ENCODE measurements at regions not wholly inside any gene's neighbourhood (a gene's known extent, or its start where the extent isn't known, plus 50 kb on each side); places are given as distances from the start of the nearest gene placed in this dataset.
"Not testable (repeated sequence)": the region's sequence is repeated elsewhere in the genome, so short reads cannot be mapped to it uniquely, and the experiment has no call there.

DNA sequence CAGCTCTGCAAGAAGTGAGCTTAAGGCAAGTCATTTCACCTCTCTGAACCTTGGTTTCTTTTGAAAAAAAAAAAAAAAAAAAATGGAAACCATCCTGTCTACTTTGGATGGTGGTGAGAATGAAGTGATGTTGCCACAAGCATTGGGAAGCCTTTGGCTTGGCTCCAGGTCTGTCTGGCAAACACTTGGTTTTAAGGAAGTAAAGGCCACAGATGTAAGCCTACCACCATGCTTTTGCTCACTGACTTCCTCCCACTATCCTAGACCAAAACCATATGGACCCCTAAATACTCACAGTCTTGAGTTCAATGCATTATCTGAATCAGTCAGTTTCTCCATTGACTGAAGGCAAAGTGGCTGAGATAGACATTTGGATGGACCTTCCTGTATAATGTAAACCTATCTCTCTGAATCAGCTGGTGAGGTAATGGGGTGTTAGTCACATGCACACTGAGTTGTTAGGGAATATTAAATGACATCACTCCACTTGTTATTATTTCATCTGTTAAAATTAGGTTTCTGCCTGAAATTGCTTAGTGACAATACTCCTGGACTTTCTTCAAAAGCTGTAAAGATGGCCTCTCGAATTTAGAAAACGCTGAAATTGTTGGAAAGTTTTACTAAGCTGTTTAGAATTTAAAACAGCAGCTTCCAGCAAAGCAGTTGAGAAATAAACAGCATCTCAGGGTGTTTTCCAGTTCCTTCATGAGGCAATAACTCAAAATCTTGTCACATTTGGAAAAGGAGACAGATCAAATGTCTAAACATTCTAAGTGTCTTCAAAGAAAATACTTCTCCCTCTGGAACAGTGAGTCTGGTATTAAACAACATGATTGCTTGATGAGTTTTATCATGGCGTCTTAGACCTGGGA, 833.5 kb downstream of the DHX35 start:
- no peak for DNase-seq

DNA sequence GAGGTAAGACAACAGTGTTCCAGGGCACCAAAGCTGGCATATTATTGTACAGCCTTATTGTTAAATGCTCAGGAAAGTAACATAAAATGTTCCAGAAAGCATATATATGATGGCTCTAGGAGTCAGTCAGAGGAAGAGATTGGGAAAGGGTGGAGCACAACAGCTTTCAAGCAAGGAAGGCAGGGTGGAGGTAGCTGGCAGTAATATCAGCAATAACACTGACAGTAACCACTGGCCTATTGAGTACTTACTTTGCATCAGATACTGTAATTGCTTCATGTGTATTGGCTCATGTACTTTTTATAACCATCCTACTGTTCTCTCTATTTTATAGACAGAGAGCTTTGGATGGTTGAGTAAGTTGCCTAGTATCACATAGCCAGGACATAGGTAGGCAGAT, 830.2 kb downstream of the DHX35 start:
- DNase-seq: no peak

DNA sequence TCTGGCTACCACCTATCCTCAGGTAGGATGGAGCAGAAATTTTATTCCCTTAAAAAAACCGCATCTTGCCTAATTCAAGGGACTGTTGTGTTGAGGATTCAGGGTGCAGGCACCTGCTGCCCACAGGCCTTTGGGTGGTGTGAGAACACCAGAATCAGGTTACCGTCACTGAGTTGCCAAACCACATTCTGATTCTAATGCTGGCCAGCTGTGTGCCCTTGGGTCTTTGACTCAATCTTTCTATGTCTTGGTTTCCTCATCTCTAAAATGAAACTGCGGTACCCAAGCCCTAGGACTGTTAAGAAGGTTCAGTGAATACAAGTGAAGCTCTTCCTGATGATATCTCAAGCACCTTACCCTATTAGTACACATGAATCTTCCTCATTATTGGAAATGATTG, 827.3 kb downstream of the DHX35 start:
- DNase-seq: no peak

DNA sequence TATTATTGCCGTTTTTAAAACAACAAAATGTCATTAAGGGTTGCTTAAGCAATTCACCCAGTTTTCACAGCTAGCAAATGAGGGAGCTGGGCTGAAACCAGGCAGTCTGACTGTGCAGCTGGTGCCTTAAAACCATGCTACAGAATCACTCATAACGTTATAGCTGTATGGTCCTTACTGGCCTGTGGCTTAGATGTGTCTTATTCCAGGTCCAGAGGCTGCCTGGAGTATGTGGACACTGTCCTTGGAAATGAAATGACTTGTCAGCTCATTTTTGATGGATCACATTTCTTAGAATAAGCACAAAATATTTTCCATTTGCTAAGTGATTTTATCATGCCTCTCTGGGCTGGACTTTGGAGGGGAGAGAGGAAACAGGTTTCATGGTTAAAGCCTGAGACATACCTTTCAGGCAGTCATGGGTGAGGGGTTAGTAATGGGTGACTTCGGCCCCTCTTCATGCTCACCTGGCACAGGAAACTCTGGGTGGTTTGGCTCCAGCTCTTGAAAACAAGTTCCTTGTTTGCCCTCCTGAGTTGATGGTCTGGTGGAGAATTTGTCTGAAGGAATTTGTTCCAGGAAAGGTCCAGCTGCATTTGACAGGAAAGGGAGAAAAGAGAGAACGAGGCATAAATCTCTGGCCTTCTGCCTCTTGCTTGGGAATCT, 823.2 kb downstream of the DHX35 start:
- no peak for DNase-seq

DNA sequence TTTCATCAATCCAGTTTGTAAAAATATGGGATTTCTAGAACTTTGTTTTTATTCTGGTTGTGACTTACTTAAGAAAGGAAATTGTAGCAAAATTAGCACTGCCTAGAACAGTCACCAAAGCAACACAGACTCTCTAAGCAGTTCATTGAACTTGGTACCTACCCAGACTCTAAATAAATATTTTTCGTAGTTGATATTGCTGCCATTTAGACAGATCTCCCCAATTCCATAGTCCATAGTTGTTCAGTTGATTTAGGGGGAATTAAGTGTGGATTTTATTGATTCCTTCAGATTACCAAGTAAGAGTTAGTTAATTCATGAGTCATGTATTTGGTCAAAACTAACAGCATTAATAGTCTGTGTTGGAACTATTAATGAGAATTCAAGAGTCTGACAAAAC, 822.5 kb downstream of the DHX35 start:
- DNase-seq: no peak

DNA sequence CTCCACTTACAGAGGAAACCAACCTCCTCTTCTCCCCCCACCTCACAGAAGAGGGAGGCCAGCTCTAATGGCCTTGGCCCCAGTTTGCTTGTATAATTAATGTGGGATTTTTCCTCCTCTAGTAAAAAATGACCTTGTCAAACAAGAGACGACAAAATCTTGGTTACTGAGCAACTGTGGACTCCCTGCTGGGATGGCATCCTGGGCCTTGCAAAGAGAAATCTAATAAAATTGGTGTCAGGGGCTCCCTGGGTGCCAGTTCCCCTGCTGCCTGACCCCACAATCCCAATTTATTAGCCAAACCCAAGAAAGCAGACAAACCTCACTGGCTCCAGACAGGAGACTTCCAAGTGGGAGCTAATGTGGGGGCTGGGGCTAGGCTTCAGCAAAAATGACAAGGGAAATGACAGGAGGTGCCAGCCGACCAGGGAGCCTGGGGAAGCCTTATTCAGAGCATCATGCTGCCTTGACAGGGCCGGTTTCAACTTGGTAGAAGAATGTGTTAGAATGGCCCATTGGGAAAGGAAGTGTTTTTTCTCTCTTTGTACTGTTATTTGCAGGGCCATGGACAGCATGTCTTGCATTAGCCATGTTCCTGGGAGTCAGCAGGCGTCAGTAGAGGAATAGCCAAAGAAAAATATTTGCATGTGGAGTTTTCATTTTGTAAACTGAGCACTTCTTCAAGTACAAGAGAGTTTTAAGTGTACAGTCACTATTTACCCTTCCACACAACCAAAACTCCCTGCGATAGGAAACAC, 816.9 kb downstream of the DHX35 start:
- no peak for DNase-seq

DNA sequence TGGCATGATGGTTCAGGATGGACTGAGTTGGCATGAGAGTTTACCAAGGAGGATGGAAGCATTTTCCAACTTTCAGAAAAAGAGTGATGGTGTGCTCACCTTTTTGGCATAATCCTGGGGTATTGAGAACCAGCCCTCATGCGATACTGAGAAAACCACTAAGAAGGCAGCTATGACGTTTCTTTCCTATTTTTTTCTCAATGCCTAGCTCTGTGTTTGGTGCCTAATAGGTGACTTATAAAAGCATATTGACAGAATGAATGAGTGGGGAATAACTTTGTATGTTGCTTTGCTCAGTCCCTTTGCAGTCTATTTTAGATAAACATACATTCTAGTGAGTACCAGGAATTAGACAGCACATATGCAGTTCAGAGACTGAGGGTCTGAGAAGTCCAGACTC, 816.3 kb downstream of the DHX35 start:
- DNase-seq: no peak

DNA sequence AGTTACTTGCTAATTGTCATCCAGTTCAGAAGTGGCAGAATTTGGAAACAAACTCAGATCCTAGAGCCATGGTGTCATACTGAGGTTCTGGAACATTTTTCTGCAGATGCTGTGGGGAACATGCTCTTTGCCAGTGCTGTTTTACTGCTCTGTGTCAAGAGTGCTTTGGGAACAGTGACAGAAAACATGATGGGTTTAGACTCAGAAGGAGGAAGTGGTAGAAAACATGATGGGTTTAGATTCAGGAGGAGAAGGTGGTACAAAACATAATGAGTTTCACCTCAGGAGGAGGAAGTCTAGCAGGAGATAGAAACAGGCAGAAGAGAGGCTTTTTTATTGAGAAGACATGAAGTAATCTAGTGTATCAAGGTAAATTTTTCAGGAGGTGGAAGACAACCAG, 815.5 kb downstream of the DHX35 start:
- no peak for DNase-seq

DNA sequence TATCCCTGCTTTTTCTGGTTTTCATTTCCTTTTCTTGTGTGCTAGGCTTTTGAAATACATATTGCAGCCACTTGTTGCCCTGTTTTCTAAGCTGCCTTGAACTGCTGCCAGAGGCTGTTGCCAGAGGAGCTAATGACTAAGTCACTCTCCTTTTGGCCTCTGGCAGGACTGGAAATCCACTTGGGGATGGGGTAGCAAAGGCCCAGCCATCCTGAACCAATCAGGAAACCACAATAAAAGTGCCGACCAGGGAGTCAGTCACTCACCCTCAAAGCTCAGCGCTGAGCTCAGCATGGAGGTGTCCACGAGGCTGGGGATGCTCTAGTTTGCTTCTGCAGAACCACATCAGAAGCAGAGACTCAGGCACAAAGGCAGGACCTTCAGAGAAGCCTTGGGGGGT, 813.0 kb downstream of the DHX35 start:
- no peak for DNase-seq

DNA sequence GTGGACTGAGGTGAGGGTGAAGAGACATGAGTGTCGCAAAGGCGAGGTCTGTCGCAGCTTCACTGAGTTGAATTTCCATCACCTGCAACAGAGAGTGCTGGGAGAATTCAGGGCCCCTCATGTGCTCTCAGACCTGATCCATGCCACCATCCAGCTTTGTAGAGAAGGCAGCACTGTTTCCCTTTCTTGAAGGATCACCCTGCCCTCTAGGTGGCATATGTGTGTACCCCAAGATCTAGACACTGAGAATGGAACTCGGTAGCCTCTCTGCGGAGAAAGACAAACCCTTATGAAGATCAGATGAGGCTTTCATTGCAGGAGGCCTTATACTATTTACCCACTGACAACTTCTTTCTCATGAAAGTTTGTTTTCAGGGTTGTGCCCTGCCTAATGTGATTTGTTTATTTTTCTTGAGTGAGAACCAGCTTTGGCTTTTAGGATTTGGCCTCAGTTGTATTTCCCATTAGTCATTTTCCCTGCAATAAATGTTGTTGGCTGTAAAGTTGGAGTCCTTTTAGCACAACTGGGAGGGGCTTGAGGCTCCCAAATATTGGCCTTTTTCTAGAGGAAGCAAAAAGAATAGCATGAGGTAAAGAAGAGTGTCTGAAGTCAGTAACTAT, 811.3 kb downstream of the DHX35 start:
- DNase-seq: no peak

DNA sequence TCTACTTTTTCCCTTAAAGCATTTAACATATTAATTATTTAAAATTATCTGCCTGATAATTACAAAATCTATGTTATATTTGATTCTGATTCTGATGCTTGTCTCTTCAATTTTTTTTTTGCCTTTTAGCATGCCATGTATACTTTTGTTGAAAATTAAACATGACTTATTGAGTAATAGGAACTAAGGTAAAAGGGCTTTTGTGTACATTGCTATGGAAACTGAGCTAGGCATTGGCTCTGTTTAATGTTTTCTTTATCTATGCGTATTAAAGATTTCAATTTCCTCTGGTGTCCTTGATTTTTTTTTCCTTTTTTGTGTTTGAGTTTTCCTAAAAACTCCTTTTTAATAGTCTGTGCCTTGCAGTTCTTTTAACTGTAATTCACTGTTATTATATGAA, 805.2 kb downstream of the DHX35 start:
- DNase-seq: no peak

DNA sequence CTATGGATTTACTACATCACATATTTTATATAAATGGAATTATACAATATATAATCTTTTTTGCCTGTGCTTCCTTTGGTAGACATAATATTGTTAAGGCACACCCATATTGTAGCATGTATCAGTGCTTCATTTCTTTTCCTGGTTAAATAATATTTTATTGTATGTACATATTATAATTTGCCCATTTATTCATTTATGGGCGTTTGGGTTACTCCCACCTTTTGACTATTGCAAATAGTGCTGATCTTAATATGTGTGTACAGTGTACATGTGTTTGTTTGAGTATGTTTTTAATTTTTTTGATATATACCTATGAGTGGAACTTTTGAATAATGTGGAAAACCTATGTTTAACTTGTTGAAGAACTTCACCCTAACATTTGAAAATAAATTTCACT, 804.2 kb downstream of the DHX35 start:
- DNase-seq: no peak

DNA sequence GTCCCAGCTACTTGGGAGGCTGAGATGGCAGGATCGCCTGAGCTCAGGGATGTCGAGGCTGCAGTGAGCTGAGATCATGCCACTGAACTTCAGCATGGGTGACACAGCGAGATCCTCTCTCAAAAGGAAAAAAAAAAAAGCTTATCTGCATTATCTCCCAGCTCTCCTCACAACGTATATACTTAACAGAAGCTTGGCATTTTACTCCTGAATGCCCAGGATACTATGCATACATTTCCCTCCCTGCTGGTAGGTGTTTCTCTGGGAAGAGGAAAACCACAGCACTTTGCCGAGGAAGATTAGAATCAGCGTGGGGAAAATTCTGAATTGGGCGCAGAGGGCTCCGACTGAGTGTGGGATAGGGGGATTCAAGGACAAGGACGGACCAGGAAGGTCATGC, 800.6 kb downstream of the DHX35 start:
- DNase-seq: no peak

DNA sequence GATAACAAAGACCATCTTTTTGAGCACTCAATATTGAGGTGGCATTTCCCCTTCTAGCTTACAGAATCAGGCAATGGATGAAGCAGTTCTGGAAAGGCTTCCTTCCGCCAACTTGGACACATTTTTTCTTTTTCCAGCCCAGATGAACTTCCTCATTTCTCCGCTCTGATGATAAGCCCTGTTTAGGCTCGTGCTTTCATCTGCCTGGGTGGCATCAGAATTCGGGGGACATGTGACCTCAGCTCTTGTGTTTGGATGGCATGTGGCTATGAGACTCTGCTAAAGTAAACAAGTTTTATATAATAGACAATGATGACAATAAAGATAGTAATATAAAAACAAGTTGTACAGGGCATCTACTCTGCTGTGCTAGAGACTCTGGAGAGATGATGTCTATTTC, 796.7 kb downstream of the DHX35 start:
- no peak for DNase-seq

DNA sequence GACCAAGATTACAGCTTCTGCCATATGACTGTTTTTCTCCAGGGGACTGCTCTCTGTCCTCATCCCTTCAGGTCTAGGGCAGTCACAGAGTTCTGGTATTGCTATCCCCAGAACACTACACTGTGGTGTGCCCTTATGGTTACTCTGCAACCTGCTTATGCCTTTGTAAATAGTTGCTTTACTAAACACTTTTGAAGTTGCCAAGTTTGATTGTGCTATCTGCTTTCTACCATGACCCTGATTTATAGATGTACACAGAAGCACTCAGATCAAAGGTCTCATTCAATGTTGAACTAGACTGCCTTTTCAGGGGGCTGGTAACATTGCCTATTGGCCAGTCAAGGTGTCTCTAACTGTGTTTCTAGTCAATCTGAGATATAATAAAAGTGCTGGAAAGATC, 794.7 kb downstream of the DHX35 start:
- DNase-seq: no peak

DNA sequence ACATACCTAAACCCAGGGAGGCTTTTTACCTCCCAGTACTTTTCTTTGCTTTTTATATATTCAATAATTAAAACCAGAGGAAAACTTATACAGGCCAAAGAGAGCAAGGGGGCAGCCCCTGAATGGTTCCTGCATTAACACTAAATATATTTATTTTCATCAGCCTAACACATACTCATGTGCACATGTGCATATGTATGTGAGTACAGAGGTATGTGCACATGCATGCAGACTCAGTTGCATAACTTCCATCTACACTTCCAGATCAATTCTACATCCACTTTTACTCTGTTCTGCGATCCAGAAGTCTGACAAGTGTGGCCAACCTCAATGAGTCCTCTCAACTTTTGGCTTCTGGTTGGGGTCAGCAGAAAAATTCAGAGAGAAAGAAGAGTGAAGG, 794.2 kb downstream of the DHX35 start:
- DNase-seq: no peak

DNA sequence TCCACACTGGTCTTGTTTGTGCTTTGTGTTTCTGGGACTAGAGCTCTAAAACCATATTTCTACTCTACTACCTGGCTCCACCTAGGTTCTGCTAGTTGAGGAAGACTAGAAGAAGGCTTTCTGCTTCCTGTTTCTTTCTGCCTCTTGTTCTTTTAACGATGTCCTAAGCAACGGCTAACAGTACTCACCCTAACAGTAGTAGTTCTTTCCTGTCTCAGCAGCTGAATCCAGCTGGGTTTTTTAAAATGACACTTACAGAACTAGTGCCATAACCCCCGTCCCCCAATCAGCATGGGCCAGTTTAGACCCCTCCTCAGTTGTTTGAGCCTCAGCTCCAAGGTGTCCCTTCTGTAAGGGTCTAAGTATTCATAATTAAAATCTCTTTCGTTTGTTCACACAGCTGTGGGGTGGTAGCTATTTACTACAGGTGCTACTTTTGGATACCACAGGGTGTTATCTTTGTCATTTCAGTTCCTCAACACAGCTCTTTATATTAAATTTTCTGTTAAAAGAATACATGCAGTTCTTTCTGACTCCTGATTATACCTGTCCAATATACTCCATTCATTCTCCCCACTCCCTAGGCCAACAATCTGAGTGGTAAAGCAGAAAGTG, 790.2 kb downstream of the DHX35 start:
- DNase-seq: no peak

DNA sequence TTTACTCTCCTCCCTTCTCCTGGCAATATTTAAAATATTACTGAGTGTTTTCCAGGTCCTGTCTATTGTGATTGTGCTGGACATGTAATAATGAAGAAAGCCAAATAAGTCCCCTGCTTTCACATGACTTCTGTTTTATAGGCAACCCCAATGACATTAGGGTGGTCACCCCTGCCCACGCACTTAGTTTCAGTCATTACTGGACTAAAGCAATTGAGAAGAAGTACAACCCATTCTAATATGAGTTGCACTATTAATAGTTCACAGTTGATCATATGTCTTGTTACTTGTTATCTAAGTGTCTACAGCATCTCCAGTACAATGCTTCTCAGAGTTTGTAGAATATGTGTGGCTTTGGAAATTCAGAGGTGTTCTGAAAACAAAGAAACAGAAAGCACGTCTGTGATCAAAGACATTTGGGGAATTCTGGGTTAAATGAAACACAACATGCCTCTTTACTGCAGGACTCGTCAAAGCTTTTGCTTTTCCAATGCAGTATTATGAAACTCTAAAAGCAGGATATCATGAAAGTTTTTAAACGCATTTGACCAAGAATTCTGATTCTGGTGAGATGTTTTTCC, 789.5 kb downstream of the DHX35 start:
- DNase-seq: no peak

DNA sequence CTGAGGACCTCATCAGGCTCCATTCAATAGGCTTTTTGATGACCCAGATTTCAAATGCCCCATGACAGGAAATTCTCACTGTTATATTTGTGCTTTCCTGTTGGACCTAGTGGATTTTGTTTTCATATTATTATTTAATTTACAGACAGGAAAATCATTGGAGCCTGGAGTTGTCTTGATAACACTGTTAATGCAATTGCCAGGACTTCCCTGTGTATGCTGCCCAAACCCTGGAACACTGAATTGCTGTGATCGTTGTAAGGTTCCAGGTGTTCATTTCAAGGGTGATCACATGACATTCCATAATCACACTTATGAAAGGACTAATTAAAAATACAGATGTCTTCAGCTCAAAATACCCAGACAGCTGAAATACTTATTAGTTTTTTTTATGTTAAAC, 783.2 kb downstream of the DHX35 start:
- no peak for DNase-seq

DNA sequence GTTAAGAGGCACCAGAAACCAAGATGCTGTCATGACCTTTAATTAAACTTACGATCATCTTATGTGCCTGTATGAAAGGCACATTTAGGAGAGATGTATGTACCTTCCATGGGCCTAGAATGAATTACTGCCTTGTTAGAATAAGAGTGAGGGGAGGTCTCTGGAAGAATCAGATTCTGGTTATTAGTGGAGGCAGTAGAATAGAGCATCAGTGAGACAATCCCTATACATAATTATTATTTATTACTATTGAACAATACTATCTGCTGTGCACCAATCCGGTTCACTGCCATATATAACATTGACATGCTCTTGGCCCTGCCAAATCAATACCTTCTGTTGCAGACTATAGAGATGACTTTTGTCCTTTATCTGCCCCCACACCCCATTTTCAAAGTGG, 776.5 kb downstream of the DHX35 start:
- DNase-seq: no peak

DNA sequence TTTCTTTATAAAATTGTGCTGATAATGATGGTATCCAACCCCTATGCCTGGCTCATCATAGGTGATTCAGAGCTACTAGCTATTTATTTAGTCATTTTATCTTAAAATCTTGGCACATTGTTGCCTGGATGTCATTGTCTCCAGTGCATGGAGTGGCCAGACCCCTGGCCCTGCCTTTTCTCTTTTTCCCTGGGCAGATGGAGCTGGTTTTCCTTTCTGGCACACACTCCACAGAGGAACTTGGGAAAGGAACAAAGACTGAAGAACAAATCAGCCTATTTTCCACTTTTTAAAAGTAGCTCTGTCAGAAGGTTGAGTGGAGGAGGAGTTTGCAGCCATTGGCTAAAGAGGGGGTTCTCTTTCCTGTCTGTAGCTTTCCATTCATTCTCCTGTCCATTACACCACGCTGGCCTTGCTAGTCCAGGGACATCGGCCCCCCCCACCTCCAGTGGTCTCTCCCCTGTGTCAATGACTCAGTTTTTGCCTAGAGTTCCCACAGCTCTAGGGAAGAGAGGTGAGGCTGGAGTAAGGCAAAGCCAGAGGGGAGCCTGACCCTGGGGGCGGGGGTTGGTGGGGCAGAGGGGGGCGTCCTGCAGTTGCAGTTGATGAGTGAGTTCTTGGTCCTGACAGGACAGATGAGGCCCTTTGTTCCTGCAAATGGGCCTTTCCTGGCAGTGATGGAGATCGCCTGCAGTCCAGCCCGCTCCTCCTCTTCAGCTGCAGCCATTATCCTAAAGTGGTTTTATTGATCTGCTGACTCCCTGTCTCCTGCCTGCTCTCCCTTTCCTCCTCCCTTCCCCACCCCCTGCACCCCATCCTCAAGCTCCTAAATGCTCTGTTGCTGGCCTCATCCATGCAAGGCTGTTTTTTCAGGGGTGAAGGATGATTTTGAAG, 774.5 kb downstream of the DHX35 start:
- DNase-seq: no peak

DNA sequence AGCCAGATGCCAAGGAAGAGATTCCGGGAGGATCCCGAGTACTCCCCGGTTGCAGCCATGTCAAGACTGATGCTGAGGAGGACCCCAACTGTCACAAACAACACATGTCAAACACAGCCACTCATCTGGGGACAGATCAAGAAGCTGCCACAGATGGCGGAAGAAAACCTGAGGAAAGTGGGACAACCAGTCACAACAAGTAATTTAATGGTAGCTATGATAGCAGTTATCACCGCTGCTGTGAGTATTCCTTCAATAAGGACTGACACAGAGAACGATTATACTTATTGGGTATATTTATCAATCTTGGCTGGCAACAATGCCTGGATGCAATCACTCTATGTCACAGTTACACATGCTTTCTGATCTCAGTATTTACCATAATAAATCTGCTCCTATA, 763.4 kb downstream of the DHX35 start:
- not testable (repeated sequence) for DNase-seq
